Astrocyte (in vitro differentiated cells and primary cell): ENCODE measurements at regions not wholly inside any gene's neighbourhood (a gene's known extent, or its start where the extent isn't known, plus 50 kb on each side); places are given as distances from the start of the nearest gene placed in this dataset.

Source experiments
- DNase-seq: peaks from one replicate; pipeline ENCODE4 v3.0.0-alpha.2; 2010; ENCODE audit warnings: low read depth
- FAIRE-seq: peaks from 2 replicates; lab custom pipeline; 2011; peaks lifted over from hg19 to GRCh38; lab: Jason Lieb, UNC
- H2AFZ ChIP-seq: 2 replicates; pipeline ENCODE4 v1.6.0; 2012; ENCODE audit warnings: low read depth, low read length, inconsistent platforms
- H3K27ac ChIP-seq: 2 replicates; pipeline ENCODE4 v1.5.1; 2011; ENCODE audit warnings: low read depth, low read length, inconsistent platforms
- H3K27me3 ChIP-seq: 2 replicates; pipeline ENCODE4 v1.6.0; 2011; ENCODE audit warnings: low read length, inconsistent platforms; ENCODE audit not compliant: insufficient read depth
- H3K36me3 ChIP-seq: 2 replicates; pipeline ENCODE4 v1.5.1; 2011; ENCODE audit warnings: low read length, inconsistent platforms; ENCODE audit not compliant: insufficient read depth
- H3K4me1 ChIP-seq: 2 replicates; pipeline ENCODE4 v1.5.1; 2011; ENCODE audit warnings: low read length, inconsistent platforms; ENCODE audit not compliant: insufficient read depth
- H3K4me2 ChIP-seq: 2 replicates; pipeline ENCODE4 v1.6.0; 2012; ENCODE audit warnings: low read length, inconsistent platforms
- H3K4me3 ChIP-seq: 2 replicates; pipeline ENCODE4 v1.5.1; 2011; ENCODE audit warnings: low read depth, mild to moderate bottlenecking, low read length, inconsistent platforms; ENCODE audit not compliant: insufficient read depth
- H3K79me2 ChIP-seq: 2 replicates; pipeline ENCODE4 v1.6.0; 2012; ENCODE audit warnings: mild to moderate bottlenecking, low read length, inconsistent platforms; ENCODE audit not compliant: insufficient read depth
- H3K9ac ChIP-seq: 2 replicates; pipeline ENCODE4 v1.6.0; 2012; ENCODE audit warnings: mild to moderate bottlenecking, low read length, inconsistent platforms
- H3K9me3 ChIP-seq: 2 replicates; pipeline ENCODE4 v1.5.1; 2012; ENCODE audit warnings: low read depth, mild to moderate bottlenecking, low read length, inconsistent platforms; ENCODE audit not compliant: insufficient read depth
- H4K20me1 ChIP-seq: 2 replicates; pipeline ENCODE4 v1.6.0; 2012; ENCODE audit warnings: low read length, inconsistent platforms; ENCODE audit not compliant: insufficient read depth
- H3K27ac Mint-ChIP-seq: one replicate; pipeline ENCODE4 v1.8.0; 2021; ENCODE audit warnings: mild to moderate bottlenecking, mixed read lengths; ENCODE audit not compliant: unreplicated experiment
- H3K27me3 Mint-ChIP-seq: one replicate; pipeline ENCODE4 v1.8.0; 2021; ENCODE audit warnings: low read depth, mixed read lengths; ENCODE audit not compliant: unreplicated experiment
- H3K36me3 Mint-ChIP-seq: one replicate; pipeline ENCODE4 v1.8.0; 2021; ENCODE audit warnings: low read depth, mixed read lengths; ENCODE audit not compliant: unreplicated experiment
- H3K4me1 Mint-ChIP-seq: one replicate; pipeline ENCODE4 v1.8.0; 2021; ENCODE audit warnings: low read depth, mixed read lengths; ENCODE audit not compliant: unreplicated experiment
- H3K4me3 Mint-ChIP-seq: one replicate; pipeline ENCODE4 v1.8.0; 2021; ENCODE audit warnings: mild to moderate bottlenecking, moderate library complexity, mixed read lengths; ENCODE audit not compliant: unreplicated experiment
- H3K9me3 Mint-ChIP-seq: one replicate; pipeline ENCODE4 v1.8.0; 2021; ENCODE audit warnings: mild to moderate bottlenecking, mixed read lengths; ENCODE audit not compliant: unreplicated experiment
- EZH2 ChIP-seq: IDR thresholded peaks from 2 replicates; pipeline ENCODE4 v1.6.1; 2012; ENCODE audit warnings: mild to moderate bottlenecking, low read length, inconsistent platforms; ENCODE audit not compliant: insufficient read depth
- TF ChIP-seq, protein P1 (sequence below): IDR thresholded peaks from 2 replicates; pipeline ENCODE4 v1.5.1; 2011; ENCODE audit warnings: low read depth, mild to moderate bottlenecking, inconsistent platforms, low read length, moderate library complexity; ENCODE audit not compliant: insufficient read depth

- H3K9me3 Mint-ChIP-seq, result no peaks in the 10 kb centered on the region
- no peak overlapping the region for H3K4me3 Mint-ChIP-seq
- Histone ChIP-seq H4K20me1 (no peaks in the 10 kb centered on the region), H3K9me3 (no peaks in the 10 kb centered on the region), H3K4me3 (no peak overlapping the region), H3K4me1 (peaks cover 14% of the 10 kb centered on the region), H3K79me2 (no peaks in the 10 kb centered on the region), H3K9ac (no peak overlapping the region), H3K27me3 (no peaks in the 10 kb centered on the region), H3K36me3 (no peaks in the 10 kb centered on the region), H3K4me2 (no peak overlapping the region), H2AFZ (no peak overlapping the region), H3K27ac (no peak overlapping the region)
- H3K27me3 Mint-ChIP-seq, result no peaks in the 10 kb centered on the region
- no peak overlapping the region for H3K27ac Mint-ChIP-seq
- FAIRE-seq, result no peak
- no peak for TF ChIP-seq EZH2
- TF ChIP-seq, protein P1, sequence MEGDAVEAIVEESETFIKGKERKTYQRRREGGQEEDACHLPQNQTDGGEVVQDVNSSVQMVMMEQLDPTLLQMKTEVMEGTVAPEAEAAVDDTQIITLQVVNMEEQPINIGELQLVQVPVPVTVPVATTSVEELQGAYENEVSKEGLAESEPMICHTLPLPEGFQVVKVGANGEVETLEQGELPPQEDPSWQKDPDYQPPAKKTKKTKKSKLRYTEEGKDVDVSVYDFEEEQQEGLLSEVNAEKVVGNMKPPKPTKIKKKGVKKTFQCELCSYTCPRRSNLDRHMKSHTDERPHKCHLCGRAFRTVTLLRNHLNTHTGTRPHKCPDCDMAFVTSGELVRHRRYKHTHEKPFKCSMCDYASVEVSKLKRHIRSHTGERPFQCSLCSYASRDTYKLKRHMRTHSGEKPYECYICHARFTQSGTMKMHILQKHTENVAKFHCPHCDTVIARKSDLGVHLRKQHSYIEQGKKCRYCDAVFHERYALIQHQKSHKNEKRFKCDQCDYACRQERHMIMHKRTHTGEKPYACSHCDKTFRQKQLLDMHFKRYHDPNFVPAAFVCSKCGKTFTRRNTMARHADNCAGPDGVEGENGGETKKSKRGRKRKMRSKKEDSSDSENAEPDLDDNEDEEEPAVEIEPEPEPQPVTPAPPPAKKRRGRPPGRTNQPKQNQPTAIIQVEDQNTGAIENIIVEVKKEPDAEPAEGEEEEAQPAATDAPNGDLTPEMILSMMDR, result no peak
- no peak for DNase-seq
- peaks cover 14% of the 10 kb centered on the region for H3K4me1 Mint-ChIP-seq
- H3K36me3 Mint-ChIP-seq, result no peaks in the 10 kb centered on the region
Measured at GRCh38 chr18:49701190-49701589, 112.1 kb downstream of the ACAA2 start.

DNA sequence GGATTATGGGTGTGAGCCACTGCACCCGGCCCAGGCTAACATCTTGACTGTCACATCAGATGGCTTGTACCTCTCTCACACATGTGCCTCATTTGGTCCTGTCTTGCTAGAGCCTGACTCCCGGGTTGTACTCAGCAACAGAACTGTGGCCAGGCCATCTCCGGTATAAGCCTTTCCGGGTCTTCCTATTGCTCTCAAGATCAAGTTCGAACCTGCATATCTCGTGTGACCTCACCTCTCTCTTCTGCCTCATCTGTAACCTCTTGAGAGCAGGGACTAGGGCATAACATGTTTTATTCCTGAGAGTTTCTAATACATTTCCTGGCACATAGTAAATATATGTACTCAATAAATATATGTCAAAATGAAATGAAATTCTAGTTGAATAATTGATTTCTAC lies 114.0 kb downstream of the ACAA2 start:
- peaks cover 13% of the 10 kb centered on the region for H3K4me1 Mint-ChIP-seq
- H3K27ac Mint-ChIP-seq, result peak overlapping the region; percentile 50
- H3K36me3 ChIP-seq, result no peaks in the 10 kb centered on the region
- H3K27me3 ChIP-seq, result no peaks in the 10 kb centered on the region
- H3K9me3 ChIP-seq, result no peaks in the 10 kb centered on the region
- no peak overlapping the region for H3K4me2 ChIP-seq
- H3K27me3 Mint-ChIP-seq, result no peaks in the 10 kb centered on the region
- no peak overlapping the region for H3K4me3 ChIP-seq
- H3K9me3 Mint-ChIP-seq, result no peaks in the 10 kb centered on the region
- TF ChIP-seq, protein P1, result no peak
- TF ChIP-seq EZH2, result no peak
- H3K9ac ChIP-seq, result no peak overlapping the region
- no peak for FAIRE-seq
- no peak for DNase-seq
- no peaks in the 10 kb centered on the region for H3K79me2 ChIP-seq
- H3K4me1 ChIP-seq, result peaks cover 14% of the 10 kb centered on the region
- no peak overlapping the region for H3K4me3 Mint-ChIP-seq
- H3K36me3 Mint-ChIP-seq, result no peaks in the 10 kb centered on the region
- no peak overlapping the region for H3K27ac ChIP-seq
- H2AFZ ChIP-seq, result no peak overlapping the region
- no peaks in the 10 kb centered on the region for H4K20me1 ChIP-seq

DNA sequence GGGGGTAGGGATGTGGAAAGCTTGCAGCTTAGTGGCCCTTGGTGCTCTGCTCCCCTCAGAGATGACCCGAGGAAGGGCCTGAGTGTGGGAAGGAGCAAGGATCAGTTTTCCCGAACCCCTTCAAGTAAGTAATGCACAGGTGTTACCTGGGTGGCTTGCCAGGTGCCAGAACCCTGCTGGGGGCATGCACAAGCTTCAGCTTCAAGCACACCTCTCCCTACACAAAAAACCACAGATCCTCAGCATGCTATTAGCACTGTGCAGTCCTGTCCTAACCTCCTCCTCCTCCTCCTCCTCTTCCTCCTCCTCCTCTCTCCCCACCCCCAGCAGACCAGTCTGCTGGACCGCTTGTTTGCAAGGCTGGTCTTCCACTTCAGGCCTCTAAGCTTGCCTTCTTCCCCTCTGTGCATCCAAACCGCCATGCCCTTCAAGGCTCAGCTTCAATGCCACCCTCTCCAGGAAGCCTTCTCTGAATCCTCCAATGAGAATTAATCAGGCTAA lies 114.8 kb downstream of the ACAA2 start:
- Mint-ChIP-seq H3K4me3 (no peak overlapping the region), H3K9me3 (no peaks in the 10 kb centered on the region), H3K27me3 (no peaks in the 10 kb centered on the region), H3K36me3 (no peaks in the 10 kb centered on the region), H3K4me1 (peaks cover 14% of the 10 kb centered on the region), H3K27ac (peak overlapping the region; percentile 78)
- peaks cover 14% of the 10 kb centered on the region for H3K4me1 ChIP-seq
- H3K9ac ChIP-seq, result no peak overlapping the region
- no peak overlapping the region for H2AFZ ChIP-seq
- no peak for TF ChIP-seq EZH2
- TF ChIP-seq, protein P1, result no peak
- DNase-seq, result no peak
- no peak overlapping the region for H3K4me3 ChIP-seq
- no peaks in the 10 kb centered on the region for H4K20me1 ChIP-seq
- no peak for FAIRE-seq
- H3K36me3 ChIP-seq, result no peaks in the 10 kb centered on the region
- H3K4me2 ChIP-seq, result no peak overlapping the region
- H3K9me3 ChIP-seq, result no peaks in the 10 kb centered on the region
- no peaks in the 10 kb centered on the region for H3K79me2 ChIP-seq
- H3K27ac ChIP-seq, result no peak overlapping the region
- H3K27me3 ChIP-seq, result no peaks in the 10 kb centered on the region
